Activated CD8-positive, alpha-beta memory T cell treated with anti-CD3 and anti-CD28 coated beads, Interleukin-2, amount 50 U/mL, for 24 hours (primary cell): ENCODE measurements at regions not wholly inside any gene's neighbourhood (a gene's known extent, or its start where the extent isn't known, plus 50 kb on each side); places are given as distances from the start of the nearest gene placed in this dataset.

Experiments used
- DNase-seq: peaks from one replicate; pipeline ENCODE4 v3.0.0-alpha.2; 2020; ENCODE audit errors: extremely low read depth

- DNase-seq: no peak
These were observed 113.7 kb downstream of the RNASET2 start for GRCh38 chr6:166842607-166843006.

DNA sequence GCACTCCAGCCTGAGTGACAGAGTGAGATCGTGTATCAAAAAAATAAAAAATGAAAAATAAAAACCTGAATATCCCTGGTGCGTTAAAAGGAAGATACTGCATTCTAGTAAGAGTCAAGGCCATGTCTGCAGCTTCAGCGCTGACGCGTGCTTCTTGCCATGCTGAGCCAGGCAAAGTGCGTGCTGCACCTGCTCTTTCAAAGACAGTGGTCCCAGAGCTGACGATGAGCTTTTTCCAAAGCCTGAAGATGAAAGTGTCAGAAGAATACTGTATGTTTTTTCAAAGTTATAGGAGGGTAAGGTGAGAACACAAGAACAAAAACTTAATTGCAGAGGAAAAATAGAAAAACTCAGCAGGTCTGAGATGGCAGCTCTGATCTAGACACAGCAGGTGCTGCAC lies 115.1 kb downstream of the RNASET2 start:
- no peak for DNase-seq

GRCh38 chr6:166839569-166839968 lies 116.8 kb downstream of the RNASET2 start:
- no peak for DNase-seq

- no peak for DNase-seq
These were observed 117.4 kb downstream of the RNASET2 start for GRCh38 chr6:166838987-166839386.

DNA sequence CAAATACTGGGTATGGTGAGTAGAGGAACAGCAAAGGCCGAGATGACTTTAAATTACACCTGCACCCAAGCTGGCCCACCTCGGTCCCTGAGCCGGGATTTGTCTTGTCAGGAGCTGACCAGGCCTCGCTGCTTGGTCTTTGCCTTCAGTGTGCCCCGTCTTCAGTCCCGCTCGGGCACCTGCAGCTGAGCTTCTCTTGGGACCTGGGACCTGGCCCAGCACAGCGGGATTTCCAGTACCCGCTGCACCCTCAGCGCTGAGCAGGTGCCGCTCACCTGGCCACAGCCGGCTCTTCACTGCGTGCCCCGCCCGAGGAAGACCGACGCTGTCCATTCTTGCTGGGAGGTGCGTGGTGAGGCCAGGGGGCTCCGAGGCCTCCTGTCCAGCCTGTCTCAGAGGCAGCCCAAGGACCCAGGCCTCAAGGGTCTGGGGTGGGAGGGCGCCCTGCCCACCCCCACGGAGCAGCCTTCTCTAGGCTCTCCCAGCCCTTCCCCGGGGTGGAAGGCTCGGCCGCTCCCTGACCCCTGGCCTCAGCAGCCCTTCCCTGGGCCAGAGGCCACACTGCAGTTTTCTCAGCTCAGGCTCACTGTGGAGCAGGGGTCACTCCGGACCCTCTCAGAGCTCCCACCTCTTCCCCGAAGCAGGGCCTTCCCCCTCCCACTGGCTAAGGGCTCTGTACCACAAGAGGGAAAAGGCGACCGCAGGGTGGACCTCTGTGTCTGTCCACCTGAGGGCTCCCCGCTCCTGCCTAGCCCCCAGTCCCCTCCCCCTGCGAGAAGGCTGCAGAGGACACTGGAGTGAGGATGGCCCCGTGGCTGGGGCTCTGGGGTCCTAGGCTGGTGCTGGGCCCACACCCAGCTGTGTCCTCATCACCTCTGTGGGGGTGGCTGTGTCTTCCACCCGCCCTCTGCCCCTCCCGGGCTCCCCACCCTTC lies 119.3 kb downstream of the RNASET2 start:
- no peak for DNase-seq

DNA sequence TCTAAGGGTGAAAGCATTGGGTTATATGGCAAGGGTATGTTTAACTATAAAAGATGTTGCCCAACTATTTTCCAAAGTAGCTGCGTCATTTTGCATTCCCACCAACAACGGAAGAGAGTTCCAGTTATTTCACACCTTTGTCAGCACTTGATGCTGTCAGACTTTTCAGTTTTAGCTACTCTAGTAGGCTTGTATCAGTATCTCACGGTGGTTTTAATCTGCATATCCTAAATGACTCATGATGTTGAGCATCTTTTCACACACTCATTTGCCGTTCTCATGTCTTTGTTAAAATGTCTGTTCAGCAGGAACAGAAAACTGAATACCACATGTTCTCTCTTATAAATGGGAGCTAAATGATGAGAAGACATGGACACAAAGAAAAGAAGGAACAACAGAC lies 122.3 kb downstream of the RNASET2 start:
- DNase-seq: no peak

GRCh38 chr6:166830891-166831363 lies 125.4 kb downstream of the RNASET2 start:
- no peak for DNase-seq

DNA sequence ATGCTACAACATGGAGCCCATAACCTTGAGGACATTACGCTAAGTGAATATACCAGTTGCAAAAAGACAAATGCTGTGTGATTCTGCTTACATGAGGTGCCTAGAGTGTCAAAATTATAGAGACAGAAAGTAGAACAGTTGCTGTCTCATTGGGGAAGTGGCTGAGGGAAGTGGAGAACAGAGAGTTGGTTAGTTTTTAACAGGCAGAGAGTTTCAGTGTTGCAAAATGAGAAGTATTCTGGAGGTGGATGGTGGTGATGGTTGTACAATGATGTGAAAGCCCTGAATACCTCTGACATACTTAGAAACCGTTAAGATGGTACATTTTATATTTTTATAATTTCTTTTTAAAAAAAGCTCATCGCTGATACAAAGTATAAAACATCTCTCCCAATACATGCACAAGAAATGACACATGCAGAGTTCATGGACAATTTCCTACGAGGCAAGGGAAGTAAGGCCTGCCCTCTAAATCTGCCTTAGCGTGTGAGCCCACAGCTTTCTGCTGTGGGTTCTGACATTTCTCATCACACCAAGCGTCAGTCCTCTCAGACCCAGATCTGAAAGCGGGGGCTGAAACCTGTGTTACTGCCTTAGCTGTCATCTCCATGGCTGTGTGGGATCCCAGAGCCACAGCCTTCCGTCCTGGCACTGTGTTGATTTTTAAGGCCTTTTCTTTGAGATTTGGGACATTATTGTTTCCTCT lies 126.0 kb downstream of the RNASET2 start:
- no peak for DNase-seq

- DNase-seq: no peak
These were observed 130.1 kb downstream of the RNASET2 start for GRCh38 chr6:166826264-166826663.

DNA sequence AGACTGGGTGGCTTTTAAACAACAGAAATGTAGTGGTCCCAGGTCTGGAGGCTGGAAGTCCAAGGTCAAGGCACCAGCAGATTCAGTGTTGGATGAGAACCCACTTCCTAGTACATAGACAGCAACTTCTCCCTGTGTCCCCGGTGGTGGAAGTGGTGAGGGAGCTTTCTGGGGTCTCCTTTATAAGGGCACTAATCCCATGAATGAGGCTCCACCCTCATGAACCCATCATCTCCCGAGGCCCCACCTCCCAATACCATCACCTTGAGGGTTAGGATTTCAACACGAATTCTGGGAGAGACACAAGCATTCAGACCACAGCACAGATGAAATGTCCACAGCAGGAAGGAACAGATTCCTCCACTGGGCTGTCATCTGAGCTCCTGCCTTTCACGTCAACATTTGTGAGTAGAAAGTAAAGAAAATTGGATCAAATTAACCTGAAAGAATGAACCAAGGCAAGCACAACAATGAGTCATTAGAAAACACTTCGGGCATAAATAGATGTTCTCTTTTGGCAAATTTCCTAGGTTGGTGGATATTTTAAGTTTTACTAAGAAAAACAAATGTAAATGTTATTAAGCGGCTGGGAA lies 130.7 kb downstream of the RNASET2 start:
- DNase-seq: no peak

DNA sequence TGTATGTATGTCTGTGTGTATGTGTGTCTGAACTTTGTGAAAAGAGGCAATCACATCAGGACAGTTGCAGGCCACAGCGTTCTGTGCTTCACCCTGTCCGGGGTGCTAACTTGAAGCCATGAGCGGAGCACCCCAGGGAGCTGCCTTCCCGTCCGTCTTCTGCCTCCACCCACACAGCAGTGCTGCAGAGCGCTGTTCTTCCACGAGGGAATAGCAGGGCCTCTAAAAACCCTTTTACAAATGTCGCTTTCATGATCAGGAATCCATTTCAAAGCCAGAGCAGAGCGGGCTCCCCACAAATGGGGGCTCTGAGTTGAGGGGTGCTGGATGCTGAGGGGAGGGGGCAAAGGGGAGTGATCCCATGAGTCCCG lies 131.5 kb downstream of the RNASET2 start:
- no peak for DNase-seq

GRCh38 chr6:166824146-166824879 lies 132.0 kb downstream of the RNASET2 start:
- no peak for DNase-seq

DNA sequence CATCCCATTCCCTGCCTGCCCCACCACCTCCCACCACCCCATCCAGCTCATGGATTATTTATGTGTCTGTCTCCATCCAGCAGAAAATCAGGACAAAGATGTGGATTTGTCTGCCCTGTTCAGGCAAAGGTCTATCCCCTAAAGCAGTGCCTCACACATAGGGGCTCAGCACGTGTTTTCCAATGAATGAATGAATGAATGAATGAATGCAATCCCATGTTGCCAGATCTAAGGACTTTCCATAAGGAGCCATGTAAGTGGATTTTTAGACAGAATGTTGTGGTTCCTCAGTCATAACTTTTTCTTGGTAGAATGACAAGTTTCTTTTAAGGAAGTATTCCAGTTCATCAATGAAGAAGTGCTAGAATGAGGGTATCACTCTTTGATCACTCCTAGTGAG lies 133.7 kb downstream of the RNASET2 start:
- DNase-seq: no peak

- DNase-seq: no peak
These were observed 135.9 kb downstream of the RNASET2 start for GRCh38 chr6:166820483-166820882.

DNA sequence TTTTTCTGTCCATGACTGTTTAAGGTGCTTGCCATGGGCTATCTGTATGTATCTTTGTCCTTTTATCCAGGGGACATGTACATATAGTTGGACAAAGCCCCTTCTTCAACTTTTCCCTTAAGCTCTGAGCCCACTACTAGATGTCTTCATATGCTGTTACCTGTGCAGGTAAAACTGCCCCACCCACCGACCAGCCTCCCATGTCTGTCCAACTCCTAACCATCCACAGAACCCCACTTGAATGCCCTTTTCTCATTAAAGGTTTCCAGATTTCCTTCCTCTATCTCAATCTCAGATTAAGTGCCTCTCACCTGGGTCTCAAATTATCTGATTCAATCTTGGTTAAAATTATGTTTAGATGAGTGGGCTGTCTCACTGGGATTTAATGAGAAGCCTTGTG lies 136.3 kb downstream of the RNASET2 start:
- no peak for DNase-seq

DNA sequence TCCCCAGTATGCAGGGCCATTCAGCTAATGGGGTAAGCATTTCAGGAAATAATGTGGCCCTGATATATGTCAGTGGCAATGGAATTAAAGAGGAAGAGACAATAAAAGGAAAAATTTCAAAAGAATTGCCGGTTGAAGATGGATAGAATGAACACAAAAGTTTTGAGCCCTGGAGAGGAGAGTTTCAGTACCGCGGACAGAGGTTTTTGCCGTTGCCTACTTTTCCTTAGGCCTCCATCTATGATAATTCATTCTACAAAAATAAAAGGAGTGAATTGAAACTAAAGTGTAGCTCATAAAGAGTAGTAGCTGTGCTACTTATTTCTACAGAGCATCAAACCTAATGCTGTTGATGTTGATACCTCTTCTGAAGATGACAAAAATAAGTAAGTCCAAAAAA lies 140.7 kb downstream of the RNASET2 start:
- DNase-seq: no peak

- DNase-seq: no peak
These were observed 142.0 kb downstream of the RNASET2 start for GRCh38 chr6:166814390-166814789.

DNA sequence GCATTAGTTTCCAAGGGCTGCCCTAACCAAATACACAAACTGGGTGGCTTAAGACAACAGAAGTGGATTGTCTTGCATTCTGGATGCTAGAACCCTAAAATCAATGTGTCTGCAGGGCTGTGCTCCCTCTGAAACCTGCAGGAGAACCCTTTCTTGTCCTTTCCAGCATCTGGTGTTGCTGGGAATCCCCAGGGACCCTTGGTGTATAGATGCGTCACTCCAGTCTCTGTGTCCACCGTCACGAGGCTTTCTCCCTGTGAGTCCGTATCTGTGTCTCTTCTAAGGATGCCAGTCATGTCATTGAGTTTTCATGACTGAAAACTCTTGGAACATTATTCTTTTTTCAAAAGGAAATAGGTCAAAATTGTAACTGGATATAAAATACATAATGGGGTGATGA lies 142.9 kb downstream of the RNASET2 start:
- DNase-seq: no peak

DNA sequence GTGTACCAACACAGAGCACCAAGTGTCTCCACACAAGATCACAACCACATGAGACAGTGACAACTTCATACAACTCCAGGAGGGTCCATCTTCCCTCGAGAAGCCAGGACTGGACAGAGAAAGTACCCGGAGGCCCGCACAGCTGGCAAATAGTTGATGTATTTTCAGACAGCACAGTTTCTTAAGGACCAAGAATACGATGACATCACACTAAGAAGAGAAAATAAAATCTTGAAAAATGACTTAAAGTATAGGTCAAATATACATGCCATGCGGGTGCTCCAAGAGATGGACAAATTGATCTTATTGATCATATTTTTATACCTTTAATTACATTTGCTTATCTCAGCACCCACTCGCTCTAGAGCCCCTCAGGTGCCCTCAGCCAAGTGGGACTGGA lies 145.5 kb downstream of the RNASET2 start:
- no peak for DNase-seq

DNA sequence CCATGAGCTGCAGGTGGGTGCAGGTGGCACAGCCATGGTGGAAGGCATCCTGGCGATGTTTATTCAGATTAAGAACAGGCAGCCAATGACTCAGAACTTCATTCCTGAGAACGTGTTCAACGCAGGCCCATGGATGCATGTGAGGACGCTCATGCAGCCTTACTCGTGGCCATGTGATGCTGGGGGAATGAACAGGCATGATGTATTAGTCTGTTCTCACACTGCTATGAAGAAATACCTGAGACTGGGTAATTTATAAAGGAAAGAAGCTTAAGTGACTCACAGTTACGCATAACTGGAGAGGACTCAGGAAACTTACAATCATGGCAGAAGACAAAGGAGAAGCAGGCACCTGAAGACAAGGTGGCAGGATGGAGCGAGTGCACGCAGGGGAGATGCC lies 146.6 kb downstream of the RNASET2 start:
- DNase-seq: no peak

GRCh38 chr6:166806962-166807757 lies 149.2 kb downstream of the RNASET2 start:
- DNase-seq: no peak
